H1 (cell line): ENCODE measurements at regions not wholly inside any gene's neighbourhood (a gene's known extent, or its start where the extent isn't known, plus 50 kb on each side); places are given as distances from the start of the nearest gene placed in this dataset.

Experiments used
- CTCF ChIA-PET: fragments of 300-600 bp; sonication (Branson Sonifier 250); formaldehyde crosslinking; loops from one replicate; lab custom pipeline; 2021; ENCODE audit not compliant: partially characterized antibody; lab: Charles Lee
- POLR2A ChIA-PET: fragments of 300-600 bp; sonication (Branson Sonifier 250); formaldehyde crosslinking; loops from one replicate; lab custom pipeline; 2021; ENCODE audit warnings: inconsistent platforms; ENCODE audit not compliant: partially characterized antibody; lab: Charles Lee
- DNase-seq, 2 experiments: peaks; one replicate each; pipeline versions ENCODE4 v3.0.0 to v3.0.0-alpha.2; 2010 to 2022; ENCODE audit warnings: low spot score in 2 of 2, low read depth in 1 of 2, mixed read lengths in 1 of 2
- FAIRE-seq: peaks from 2 replicates; lab custom pipeline; 2011; peaks lifted over from hg19 to GRCh38; lab: Jason Lieb, UNC
- H2AFZ ChIP-seq: 2 replicates; pipeline ENCODE4 v1.8.1; 2012; ENCODE audit warnings: low read length, inconsistent platforms
- H2AK5ac ChIP-seq: 2 replicates; pipeline ENCODE4 v1.6.1; 2013; ENCODE audit warnings: low read depth, low read length
- H2BK120ac ChIP-seq: replicated peaks from 2 replicates; pipeline ENCODE3; 2013; ENCODE audit warnings: low read depth, low read length, inconsistent platforms
- H2BK12ac ChIP-seq: 2 replicates; pipeline ENCODE4 v1.6.1; 2013; ENCODE audit warnings: low read depth, low read length
- H2BK15ac ChIP-seq: 2 replicates; pipeline ENCODE4 v1.6.1; 2013; ENCODE audit warnings: low read length
- H2BK20ac ChIP-seq: 2 replicates; pipeline ENCODE4 v1.6.1; 2013; ENCODE audit warnings: low read length
- H2BK5ac ChIP-seq: 2 replicates; pipeline ENCODE4 v1.6.1; 2013; ENCODE audit warnings: low read depth, low read length
- H3K14ac ChIP-seq: 2 replicates; pipeline ENCODE4 v1.6.1; 2013; ENCODE audit warnings: inconsistent platforms; ENCODE audit not compliant: insufficient read length
- H3K18ac ChIP-seq: 2 replicates; pipeline ENCODE4 v1.6.1; 2013; ENCODE audit warnings: low read length; ENCODE audit errors: extremely low read depth
- H3K23ac ChIP-seq: 2 replicates; pipeline ENCODE4 v1.6.1; 2013; ENCODE audit warnings: inconsistent platforms; ENCODE audit not compliant: insufficient read length
- H3K23me2 ChIP-seq: 2 replicates; pipeline ENCODE4 v1.6.1; 2013; ENCODE audit warnings: low read depth, low read length
- H3K27ac ChIP-seq: 2 replicates; pipeline ENCODE4 v1.6.1; 2011; ENCODE audit warnings: low read depth, low read length, inconsistent platforms
- H3K27me3 ChIP-seq, 4 experiments: replicated peaks in 1 of 4; 1 replicate in 1 of 4; 2 replicates in 3 of 4; pipeline versions ENCODE4 v1.6.1 to v1.8.1; 2011 to 2013; ENCODE audit warnings: low read length in 3 of 4, mild to moderate bottlenecking in 3 of 4, inconsistent platforms in 2 of 4, mixed read lengths in 2 of 4, moderate library complexity in 1 of 4; ENCODE audit not compliant: control insufficient read depth in 3 of 4, insufficient read depth in 3 of 4; ENCODE audit errors: extremely low read depth in 1 of 4
- H3K36me3 ChIP-seq, 4 experiments: 2 replicates each; pipeline versions ENCODE4 v1.6.1 to v1.8.1; 2011 to 2013; ENCODE audit warnings: mild to moderate bottlenecking in 4 of 4, low read length in 3 of 4, moderate library complexity in 2 of 4, control low read depth in 1 of 4, inconsistent platforms in 1 of 4; ENCODE audit not compliant: insufficient read depth in 4 of 4, control insufficient read depth in 2 of 4
- H3K4ac ChIP-seq: replicated peaks from 2 replicates; pipeline ENCODE3; 2013; ENCODE audit warnings: low read length, low read depth, mixed read lengths, inconsistent platforms; ENCODE audit not compliant: insufficient read length
- H3K4me1 ChIP-seq, 4 experiments: replicated peaks in 1 of 4; 1 replicate in 1 of 4; 2 replicates in 3 of 4; pipeline versions ENCODE4 v1.6.1 to v1.8.1; 2011 to 2013; ENCODE audit warnings: low read length in 3 of 4, inconsistent platforms in 2 of 4, mixed read lengths in 1 of 4; ENCODE audit not compliant: insufficient read depth in 4 of 4, control insufficient read depth in 3 of 4
- H3K4me2 ChIP-seq, 2 experiments: 2 replicates each; pipeline versions ENCODE4 v1.6.1 to v1.8.1; 2011 to 2013; ENCODE audit warnings: low read depth in 2 of 2, low read length in 2 of 2, control low read depth in 1 of 2, inconsistent platforms in 1 of 2, mild to moderate bottlenecking in 1 of 2; ENCODE audit not compliant: insufficient read depth in 1 of 2
- H3K4me3 ChIP-seq, 4 experiments: fragments of 200-600, 300-600 bp in 1 of 4; sonication (generic), shearing (Covaris generic), sonication (Bioruptor Twin) in 1 of 4; 2 replicates each; pipeline versions ENCODE4 v1.5.1 to v1.8.1; 2011 to 2016; ENCODE audit warnings: low read length in 4 of 4, low read depth in 3 of 4, control low read depth in 2 of 4, inconsistent platforms in 2 of 4, mild to moderate bottlenecking in 2 of 4, mixed read lengths in 1 of 4, moderate library complexity in 1 of 4; ENCODE audit not compliant: insufficient read depth in 2 of 4; ENCODE audit errors: extremely low read depth in 1 of 4
- H3K56ac ChIP-seq: replicated peaks from 2 replicates; pipeline ENCODE3; 2013; ENCODE audit warnings: low read depth, mild to moderate bottlenecking, mixed read lengths, low read length, inconsistent platforms; ENCODE audit not compliant: insufficient read length
- H3K79me1 ChIP-seq: 2 replicates; pipeline ENCODE4 v1.6.1; 2013; ENCODE audit warnings: low read depth, low read length, control low read depth
- H3K79me2 ChIP-seq, 2 experiments: 2 replicates each; pipeline versions ENCODE4 v1.6.1 to v1.8.1; 2012 to 2013; ENCODE audit warnings: low read length in 2 of 2, mild to moderate bottlenecking in 2 of 2, inconsistent platforms in 1 of 2; ENCODE audit not compliant: insufficient read depth in 2 of 2, control insufficient read depth in 1 of 2
- H3K9ac ChIP-seq, 4 experiments: replicated peaks in 1 of 4; 1 replicate in 1 of 4; 2 replicates in 3 of 4; pipeline versions ENCODE4 v1.6.1 to v1.8.1; 2011 to 2013; ENCODE audit warnings: low read depth in 3 of 4, low read length in 3 of 4, control low read depth in 2 of 4, mild to moderate bottlenecking in 2 of 4, moderate library complexity in 2 of 4, inconsistent platforms in 1 of 4; ENCODE audit errors: extremely low read depth in 1 of 4
- H3K9me3 ChIP-seq, 2 experiments: 2 replicates each; pipeline versions ENCODE4 v1.6.1 to v1.8.1; 2012 to 2013; ENCODE audit warnings: mild to moderate bottlenecking in 2 of 2, moderate library complexity in 2 of 2, control low read depth in 1 of 2, inconsistent platforms in 1 of 2, low read depth in 1 of 2, low read length in 1 of 2, mixed read lengths in 1 of 2; ENCODE audit not compliant: insufficient read depth in 2 of 2
- H4K20me1 ChIP-seq, 2 experiments: replicated peaks in 1 of 2; 2 replicates each; pipeline versions ENCODE3 to v1.8.1; 2011 to 2013; ENCODE audit warnings: inconsistent platforms in 2 of 2, low read length in 2 of 2, mild to moderate bottlenecking in 1 of 2; ENCODE audit not compliant: insufficient read depth in 2 of 2, control insufficient read depth in 1 of 2
- H4K5ac ChIP-seq: 2 replicates; pipeline ENCODE4 v1.6.1; 2013; ENCODE audit warnings: low read length, low read depth, mixed read lengths, inconsistent platforms; ENCODE audit not compliant: insufficient read length
- H4K8ac ChIP-seq: 2 replicates; pipeline ENCODE4 v1.8.0; 2013; ENCODE audit warnings: mild to moderate bottlenecking, moderate library complexity, low read length, inconsistent platforms; ENCODE audit not compliant: insufficient read depth; ENCODE audit errors: extremely low read depth
- H4K91ac ChIP-seq: replicated peaks from 2 replicates; pipeline ENCODE3; 2013; ENCODE audit warnings: low read length, mixed read lengths, inconsistent platforms; ENCODE audit not compliant: insufficient read length
- ASH2L ChIP-seq: fragments of 200-600, 300-600 bp; sonication (generic); IDR thresholded peaks from one replicate; pipeline ENCODE4 v1.7.1; 2017; ENCODE audit warnings: low read length
- CBX8 ChIP-seq: fragments of 300-800, 300-1000 bp; sonication (generic); IDR thresholded peaks from 2 replicates; pipeline ENCODE4 v1.7.1; 2016; ENCODE audit warnings: low read depth, low read length, borderline replicate concordance
- CREB1 ChIP-seq: IDR thresholded peaks from 2 replicates; pipeline ENCODE4 v1.6.1; 2012; ENCODE audit warnings: inconsistent platforms
- FOSL1 ChIP-seq: IDR thresholded peaks from 2 replicates; pipeline ENCODE4 v1.6.1; 2011; ENCODE audit warnings: mild to moderate bottlenecking, low read depth, low read length, moderate library complexity; ENCODE audit not compliant: insufficient read depth
- NANOG ChIP-seq: IDR thresholded peaks from 2 replicates; pipeline ENCODE4 v1.6.1; 2011; ENCODE audit warnings: low read length, low read depth, mild to moderate bottlenecking, inconsistent platforms; ENCODE audit not compliant: insufficient read depth, poor library complexity, severe bottlenecking
- NRF1 ChIP-seq: IDR thresholded peaks from 2 replicates; pipeline ENCODE4 v1.6.1; 2011; ENCODE audit warnings: mild to moderate bottlenecking, low read depth, low read length, improper control_type of control experiment
- PHF8 ChIP-seq: fragments of 200-600 bp; sonication (generic); conservative IDR thresholded peaks from 2 replicates; pipeline ENCODE4 v1.7.1; 2012; ENCODE audit warnings: low read depth, mild to moderate bottlenecking, inconsistent platforms, low read length, moderate library complexity
- RAD21 ChIP-seq, 2 experiments: IDR thresholded peaks in 1 of 2; conservative IDR thresholded peaks in 1 of 2; 2 replicates each; pipeline ENCODE4 v1.6.1; 2011; ENCODE audit warnings: low read depth in 2 of 2, low read length in 2 of 2, improper control_type of control experiment in 1 of 2, inconsistent platforms in 1 of 2, mild to moderate bottlenecking in 1 of 2, moderate library complexity in 1 of 2
- TAF1 ChIP-seq: IDR thresholded peaks from 2 replicates; pipeline ENCODE4 v1.6.1; 2011; ENCODE audit warnings: mild to moderate bottlenecking, low read depth, low read length
- TAF7 ChIP-seq: optimal IDR thresholded peaks from 2 replicates; pipeline ENCODE3; 2011; ENCODE audit warnings: low read depth, mild to moderate bottlenecking, inconsistent platforms, low read length, moderate library complexity, borderline replicate concordance
- TCF12 ChIP-seq: IDR thresholded peaks from 2 replicates; pipeline ENCODE4 v1.6.1; 2011; ENCODE audit warnings: low read depth, mild to moderate bottlenecking, low read length
- WGBS, 2 experiments: shearing (Covaris generic) in 1 of 2; methylation state at CpG; one replicate each; pipeline versions ENCODE4 v1.1.6 to v1.1.7; 2013 to 2015; ENCODE audit warnings: low lambda C conversion rate in 2 of 2, mixed read lengths in 2 of 2, inconsistent platforms in 1 of 2, low coverage in 1 of 2, missing lambda C conversion rate in 1 of 2; ENCODE audit not compliant: insufficient replicate concordance in 2 of 2, insufficient coverage in 1 of 2, insufficient read length in 1 of 2; ENCODE audit errors: extremely low coverage in 1 of 2, missing lambda C conversion rate in 1 of 2; 5-methylcytosine and 5-hydroxymethylcytosine counted together
- TF ChIP-seq, protein P1 (sequence below): IDR thresholded peaks from 2 replicates; pipeline ENCODE4 v1.6.1; 2011; ENCODE audit warnings: low read depth, mild to moderate bottlenecking, low read length; ENCODE audit not compliant: insufficient read depth

GRCh38 chr5:104541141-104541785, 978.7 kb upstream of the NUDT12 start:
- Histone ChIP-seq H3K23ac (no peak overlapping the region), H2BK20ac (no peak overlapping the region), H3K14ac (no peak overlapping the region), H4K8ac (no peak overlapping the region), H3K36me3 (no peaks in the 10 kb centered on the region), H2BK12ac (no peak overlapping the region), H3K4me3 (no peak overlapping the region), H3K9ac (no peak overlapping the region), H2BK120ac (no peak overlapping the region), H2AK5ac (no peak overlapping the region), H3K27ac (no peak overlapping the region), H3K9me3 (no peaks in the 10 kb centered on the region), H3K79me2 (no peaks in the 10 kb centered on the region), H3K4ac (no peak overlapping the region), H3K27me3 (no peaks in the 10 kb centered on the region), H3K23me2 (no peaks in the 10 kb centered on the region), H3K79me1 (no peaks in the 10 kb centered on the region), H3K56ac (no peak overlapping the region), H4K20me1 (no peaks in the 10 kb centered on the region), H2BK15ac (no peak overlapping the region), H3K4me2 (no peak overlapping the region), H2BK5ac (no peak overlapping the region), H4K91ac (no peak overlapping the region), H3K18ac (no peak overlapping the region), H2AFZ (no peak overlapping the region), H4K5ac (no peak overlapping the region), H3K4me1 (no peaks in the 10 kb centered on the region; a peak in 1 of 7 replicates)
- WGBS, 2 experiments: 90% methylated on average over 1 of the region's 1 CpG; no CpG with 5 or more reads in 1 of the 2 experiments
- no peak for DNase-seq
- TF ChIP-seq ASH2L (no peak), CBX8 (no peak), CREB1 (no peak), PHF8 (no peak), NANOG (no peak), RAD21 (IDR thresholded peaks at IDR 0.05 in 1 of 2, conservative IDR thresholded peaks at IDR 0.05 in 1 of 2; ENCODE audit: low read depth in 2 of 2, low read length in 2 of 2) (no peak), FOSL1 (no peak), TAF7 (no peak), TCF12 (no peak), TAF1 (no peak), NRF1 (no peak)
- TF ChIP-seq, protein P1, sequence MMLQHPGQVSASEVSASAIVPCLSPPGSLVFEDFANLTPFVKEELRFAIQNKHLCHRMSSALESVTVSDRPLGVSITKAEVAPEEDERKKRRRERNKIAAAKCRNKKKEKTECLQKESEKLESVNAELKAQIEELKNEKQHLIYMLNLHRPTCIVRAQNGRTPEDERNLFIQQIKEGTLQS: no peak
- POLR2A ChIA-PET: no interaction called here
- CTCF ChIA-PET: interaction anchor here (1.2 kb wide), 1 partner anchor 14 kb away, joined by 7 read pairs; no protein-coding TSS in a partner anchor
- FAIRE-seq: no peak
